DMS 273 (cell line): ENCODE measurements at regions not wholly inside any gene's neighbourhood (a gene's known extent, or its start where the extent isn't known, plus 50 kb on each side); places are given as distances from the start of the nearest gene placed in this dataset.

Experiments used
- DNase-seq: peaks from one replicate; lab custom pipeline; 2025; ENCODE audit not compliant: unreplicated experiment; lab: John Stamatoyannopoulos, UW

DNA sequence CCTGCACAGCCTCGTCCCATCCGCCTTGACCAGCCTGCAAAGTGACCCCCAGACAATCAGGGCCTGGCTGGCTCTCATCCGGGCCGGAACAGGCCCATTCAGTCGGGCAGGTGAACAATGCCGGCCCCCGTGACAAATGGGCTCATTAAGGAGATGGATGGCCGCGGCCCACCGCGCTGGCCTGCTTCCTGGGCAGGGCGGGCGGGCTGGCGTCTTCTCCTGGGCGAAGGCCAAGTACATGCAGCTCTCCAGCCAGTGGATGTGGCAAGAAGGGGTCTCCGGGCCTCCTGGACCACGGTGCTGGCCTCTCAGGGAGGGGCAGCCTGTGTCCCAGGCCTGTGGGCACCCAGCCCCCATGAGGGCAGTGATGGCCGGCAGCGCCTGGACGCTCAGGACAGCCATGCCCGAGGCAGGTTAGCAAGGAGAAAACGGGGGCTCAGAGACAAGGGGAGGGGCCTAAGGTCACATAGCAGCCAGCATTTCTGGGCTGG is 1022.8 kb downstream of the BRD1 start:
- no peak for DNase-seq

DNA sequence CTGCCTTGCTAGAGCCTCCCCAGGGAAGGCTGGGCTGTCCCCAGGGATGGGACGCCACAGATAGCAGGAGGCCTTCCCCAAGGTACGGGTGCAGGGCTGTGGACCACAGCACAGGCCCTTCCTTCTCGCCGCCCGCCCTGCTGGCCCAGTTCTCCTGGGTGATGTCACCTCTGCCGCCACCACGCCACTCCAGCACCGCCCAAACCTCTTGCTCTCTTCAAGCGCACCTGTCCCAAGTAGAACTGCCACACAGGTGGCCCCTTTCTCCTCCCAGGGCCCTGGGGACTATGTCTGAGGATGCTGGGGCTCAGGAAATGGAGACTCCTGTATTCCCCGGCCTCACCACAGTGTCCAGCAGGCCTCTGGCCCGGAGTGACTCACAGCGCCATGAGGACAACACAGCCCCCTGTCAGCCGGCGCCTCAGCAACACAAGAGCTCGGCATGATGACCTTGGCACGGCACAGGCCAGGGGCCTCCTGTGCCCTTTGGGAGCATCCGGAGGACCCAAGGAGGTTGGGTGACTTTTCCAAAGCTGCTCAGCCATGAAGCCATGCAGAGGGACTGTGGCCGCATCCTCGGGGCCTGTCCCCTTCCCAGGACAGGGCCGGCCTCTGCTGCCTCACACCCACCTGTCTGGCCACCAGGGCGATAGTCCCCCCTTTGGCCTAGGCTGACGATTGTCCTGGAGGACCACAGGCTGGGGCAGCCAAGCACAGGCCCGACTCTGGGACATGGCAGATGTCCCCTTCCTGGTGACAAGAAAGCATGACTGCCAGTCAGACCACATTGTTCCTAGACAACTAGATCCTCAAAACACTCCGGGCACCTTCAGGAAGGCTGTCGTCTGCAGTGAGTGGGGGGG is 1023.5 kb downstream of the BRD1 start:
- DNase-seq, result no peak

- DNase-seq, result no peak
These were observed 1024.3 kb downstream of the BRD1 start for GRCh38 chr22:48803171-48803947.

- DNase-seq, result no peak
These were observed 1025.1 kb downstream of the BRD1 start for GRCh38 chr22:48802576-48802975.

- no peak for DNase-seq
These were observed 1026.6 kb downstream of the BRD1 start for GRCh38 chr22:48800886-48801607.

- DNase-seq, result no peak
These were observed 1027.4 kb downstream of the BRD1 start for GRCh38 chr22:48800036-48800885.

DNA sequence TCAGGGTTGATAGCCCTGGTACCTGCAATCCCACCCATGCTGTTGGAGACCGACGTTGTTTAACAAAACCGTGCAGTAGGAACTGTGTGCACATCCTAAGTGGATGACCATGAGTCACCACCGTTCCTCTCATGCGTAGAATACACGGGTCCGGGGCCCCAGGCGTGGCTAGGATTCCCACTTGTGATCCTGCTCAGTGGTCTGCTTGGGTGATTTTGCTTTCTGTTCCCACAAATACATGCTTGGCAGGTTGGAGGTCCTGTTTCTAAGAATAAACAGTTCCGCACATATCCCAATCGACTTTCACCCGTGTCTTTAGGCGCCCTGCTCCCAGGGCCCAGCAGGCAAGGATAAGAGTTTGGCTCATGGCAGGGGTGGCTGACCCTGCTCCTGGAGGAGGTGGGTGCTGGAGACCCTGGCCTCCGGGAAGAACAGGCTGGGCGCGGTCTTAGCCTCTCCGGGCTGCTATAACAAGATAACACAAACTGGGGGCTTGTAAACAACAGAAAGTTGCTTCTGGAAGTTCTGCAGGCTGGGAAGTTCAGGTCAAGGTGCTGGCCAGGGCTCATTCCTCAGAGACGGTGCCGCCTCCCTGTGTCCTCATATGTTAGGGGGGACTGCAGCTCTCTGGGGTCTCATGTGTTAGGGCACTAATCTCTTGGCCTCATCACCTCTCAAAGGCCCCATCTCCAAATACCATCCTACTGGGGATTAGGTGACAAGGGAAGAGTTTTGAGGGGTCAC is 1028.3 kb downstream of the BRD1 start:
- no peak for DNase-seq

DNA sequence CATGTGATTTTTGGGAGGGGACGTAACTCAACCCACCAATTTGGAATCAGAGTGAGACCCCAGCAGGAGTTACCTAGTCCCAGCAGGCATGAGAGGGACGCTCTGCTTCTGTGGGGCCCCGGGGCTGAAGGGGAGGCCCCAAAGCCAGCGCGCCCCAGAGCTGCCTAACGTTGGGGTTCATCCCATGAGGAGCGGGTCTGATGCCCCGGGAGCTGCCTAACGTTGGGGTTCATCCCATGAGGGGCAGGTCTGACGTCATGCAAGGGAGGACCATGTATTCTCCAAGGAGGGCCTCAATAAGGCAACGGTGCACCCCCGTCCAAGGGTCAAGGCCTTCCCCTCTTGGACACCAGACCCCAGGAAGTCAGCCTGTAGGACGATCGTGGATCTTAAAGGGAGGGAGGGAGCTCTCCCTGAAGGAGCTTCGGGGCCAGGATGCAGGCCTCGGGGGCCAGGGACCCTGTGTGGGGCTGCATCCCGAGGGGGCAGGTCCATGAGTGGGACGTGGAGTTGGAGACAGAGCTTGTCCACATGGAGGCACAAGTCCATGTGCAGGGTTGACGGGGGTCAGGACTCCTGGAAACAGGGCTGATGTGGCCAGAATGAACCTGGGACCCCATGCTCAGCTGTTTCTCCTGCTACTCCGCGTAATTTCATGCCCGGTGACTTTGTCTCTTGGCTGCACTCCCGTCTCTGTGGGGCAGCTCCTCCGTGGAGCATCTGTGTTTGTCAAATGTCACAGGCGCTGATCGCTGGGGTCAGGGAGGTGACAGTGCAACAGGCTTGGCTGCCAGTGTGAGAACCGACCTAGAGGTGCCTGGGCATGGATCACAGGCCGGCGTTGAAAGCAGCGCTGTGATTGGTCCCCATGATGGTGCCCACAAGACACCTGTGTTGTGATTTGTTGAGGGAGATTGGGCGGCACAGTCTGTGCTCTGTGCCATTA is 1029.1 kb downstream of the BRD1 start:
- no peak for DNase-seq

- no peak for DNase-seq
These were observed 1029.9 kb downstream of the BRD1 start for GRCh38 chr22:48797731-48798130.

DNA sequence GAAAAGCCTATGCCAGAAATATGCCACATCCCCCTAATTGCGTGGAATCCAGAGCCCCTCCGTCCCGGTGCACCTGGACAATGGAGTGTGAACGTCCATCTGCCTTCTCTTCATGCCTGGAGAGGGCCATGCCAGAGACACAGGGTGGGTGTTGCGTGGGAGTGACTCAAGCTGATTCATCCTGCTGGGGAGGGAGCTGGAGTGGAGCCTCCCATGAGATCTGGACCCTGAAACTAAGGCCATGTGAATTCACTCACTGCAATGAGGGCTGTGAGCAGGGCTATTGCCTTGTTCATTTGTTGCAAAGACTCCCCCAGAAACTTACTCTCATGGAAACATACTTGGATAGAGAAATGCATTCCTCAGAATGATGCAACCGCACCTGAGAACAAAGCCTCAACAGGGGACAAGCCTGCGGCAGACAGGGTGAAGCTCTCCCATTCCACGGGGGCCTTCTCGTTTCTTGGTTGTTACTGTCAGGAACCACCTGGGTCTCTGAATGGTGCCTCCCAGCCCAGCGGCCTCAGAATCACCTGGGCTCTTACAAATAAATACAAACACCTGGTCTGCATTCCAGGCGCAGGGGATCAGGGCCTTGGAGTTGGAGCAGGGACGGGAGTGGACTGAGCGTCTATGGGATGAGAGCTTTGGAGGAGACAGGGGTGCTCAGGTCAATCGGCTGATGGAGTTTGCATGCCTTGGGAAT is 1031.2 kb downstream of the BRD1 start:
- no peak for DNase-seq

DNA sequence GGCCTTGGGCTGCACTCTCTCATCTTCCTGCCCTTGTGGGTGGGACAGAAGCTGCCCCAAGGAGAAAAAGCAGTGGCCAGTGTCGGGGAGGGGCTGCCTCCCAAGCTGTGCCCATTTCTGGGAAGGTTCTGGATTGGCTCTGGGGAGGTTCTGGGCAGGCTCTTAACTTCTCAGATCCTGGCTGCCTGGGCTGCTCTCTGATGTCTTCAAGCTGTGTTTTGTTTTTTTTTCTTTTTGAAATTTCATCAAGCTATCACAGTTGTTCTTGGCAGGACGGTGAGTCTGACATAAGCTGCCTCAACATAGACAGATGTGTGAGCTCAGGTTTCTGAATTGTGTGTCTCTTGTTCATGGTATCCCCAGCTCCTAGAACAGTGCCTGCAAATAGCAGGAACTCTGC is 1032.0 kb downstream of the BRD1 start:
- DNase-seq, result peak; percentile 7

GRCh38 chr22:48794906-48795305 is 1032.8 kb downstream of the BRD1 start:
- no peak for DNase-seq

DNA sequence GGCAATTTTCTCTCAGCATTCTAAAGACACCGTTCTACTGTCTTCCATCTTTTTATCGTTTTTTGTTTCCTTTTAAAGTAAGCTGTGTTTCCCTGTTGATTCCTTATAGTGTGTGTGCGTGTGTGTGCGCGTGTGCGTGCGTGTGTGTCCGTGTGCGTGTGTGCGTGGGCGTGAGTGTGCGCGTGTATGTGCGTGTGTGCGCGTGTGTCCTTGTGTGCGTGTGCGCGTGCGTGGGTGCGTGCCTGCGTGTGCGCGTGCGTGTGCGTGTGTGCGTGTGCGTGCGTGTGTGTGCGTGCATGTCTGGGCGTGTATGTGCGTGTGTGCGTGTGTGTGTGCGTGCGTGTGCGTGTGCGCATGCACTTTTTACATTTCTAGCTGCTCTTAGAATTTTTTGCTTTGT is 1033.7 kb downstream of the BRD1 start:
- no peak for DNase-seq

DNA sequence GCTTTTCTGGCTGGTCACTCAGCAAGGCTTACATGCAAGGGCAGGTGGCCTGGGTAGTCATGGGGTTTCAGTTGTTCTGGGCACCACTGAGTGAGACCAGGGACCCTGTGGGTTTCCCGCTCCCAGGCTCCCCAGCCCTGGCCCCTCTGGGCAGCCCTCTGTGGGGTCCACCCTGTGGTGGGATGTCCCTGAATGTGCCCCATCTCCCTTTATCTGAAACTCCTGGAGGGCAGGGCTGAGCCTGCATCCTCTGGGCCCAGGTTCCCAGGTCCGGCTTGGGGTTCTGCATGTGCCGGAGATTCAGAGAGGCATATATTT is 1041.0 kb downstream of the BRD1 start:
- no peak for DNase-seq

- DNase-seq, result no peak
These were observed 1041.6 kb downstream of the BRD1 start for GRCh38 chr22:48785792-48786678.

DNA sequence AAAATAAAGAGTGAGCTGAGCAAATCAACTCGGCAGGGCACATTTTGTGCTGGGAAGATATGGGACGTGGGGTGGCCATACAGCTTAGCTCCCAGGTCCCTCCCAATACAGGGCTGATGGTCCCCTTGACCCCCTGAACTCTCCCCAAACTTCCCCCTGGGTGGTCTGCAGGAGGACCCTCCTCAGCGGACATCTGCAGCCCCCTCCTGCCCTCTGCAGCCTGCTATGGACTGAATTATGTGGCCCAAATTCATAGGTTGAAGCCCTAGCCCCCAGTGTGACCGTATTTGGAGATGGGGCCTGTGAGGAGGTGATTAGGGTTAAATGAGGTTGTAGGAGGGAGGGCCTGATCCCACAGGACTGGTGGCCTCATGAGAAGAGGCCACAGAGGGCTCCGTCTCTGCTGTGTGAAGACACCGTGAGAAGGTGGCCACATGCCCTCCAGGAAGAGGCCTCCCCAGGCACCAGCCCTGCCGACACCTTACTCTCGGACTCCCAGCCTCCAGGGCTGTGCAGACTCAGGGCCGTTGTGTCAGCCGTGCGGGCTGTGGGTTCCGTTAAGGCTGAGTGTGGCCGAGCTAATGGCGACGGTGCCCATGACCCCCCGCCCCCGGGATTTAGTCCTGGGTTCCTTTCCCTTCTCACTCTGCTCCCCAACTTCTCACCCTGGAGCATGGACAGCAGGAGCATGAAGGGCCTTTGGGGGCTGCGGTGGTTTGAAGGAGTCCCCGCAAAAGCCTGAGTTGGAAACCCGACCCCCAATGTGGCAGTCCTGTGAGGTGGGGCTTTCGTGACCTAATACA is 1042.8 kb downstream of the BRD1 start:
- DNase-seq, result no peak
